Bronchial epithelial cell (primary cell): ENCODE measurements at regions not wholly inside any gene's neighbourhood (a gene's known extent, or its start where the extent isn't known, plus 50 kb on each side); places are given as distances from the start of the nearest gene placed in this dataset.
A peak's percentile ranks its signal among the peaks of the same experiment; 100 is the strongest.

Experiments used
- DNase-seq: peaks from one replicate; pipeline ENCODE4 v3.0.0-alpha.2; 2010; ENCODE audit warnings: low read depth
- FAIRE-seq: peaks from 2 replicates; lab custom pipeline; 2011; peaks lifted over from hg19 to GRCh38; lab: Jason Lieb, UNC
- H3K27me3 ChIP-seq: 2 replicates; pipeline ENCODE4 v1.5.1; 2011; ENCODE audit warnings: low read length; ENCODE audit not compliant: control insufficient read depth, insufficient read depth
- H3K36me3 ChIP-seq: 2 replicates; pipeline ENCODE4 v1.5.1; 2011; ENCODE audit warnings: low read length; ENCODE audit not compliant: control insufficient read depth, insufficient read depth
- H3K4me3 ChIP-seq: 2 replicates; pipeline ENCODE4 v1.5.1; 2011; ENCODE audit warnings: mild to moderate bottlenecking, low read depth, low read length, control low read depth
- TF ChIP-seq, protein P1 (sequence below): IDR thresholded peaks from 2 replicates; pipeline ENCODE4 v1.5.1; 2011; ENCODE audit warnings: mild to moderate bottlenecking, moderate library complexity, low read length, control low read depth, inconsistent platforms; ENCODE audit not compliant: insufficient read depth, severe bottlenecking

DNA sequence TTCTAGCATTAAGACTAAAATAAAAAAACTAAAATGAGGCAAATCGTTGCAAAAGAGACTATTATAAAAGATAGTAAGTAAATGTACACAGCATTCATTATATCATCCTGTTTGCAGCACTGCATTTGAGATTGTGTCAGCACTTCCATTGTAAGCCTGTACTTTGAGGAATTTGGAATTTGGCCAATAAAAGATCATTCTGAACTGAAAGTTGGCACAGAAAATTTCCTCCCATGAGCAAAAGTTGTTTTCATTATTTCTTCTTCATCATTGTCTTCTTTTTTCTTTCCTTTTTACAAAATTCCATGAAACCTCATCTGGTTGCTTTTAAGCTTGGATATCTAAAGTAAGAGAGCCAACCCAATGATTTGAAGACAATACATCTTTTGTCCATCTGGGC is 199.3 kb upstream of the ADAMTSL1 start:
- Histone ChIP-seq H3K36me3 (no peaks in the 10 kb centered on the region), H3K4me3 (no peak overlapping the region), H3K27me3 (no peaks in the 10 kb centered on the region)
- DNase-seq: peak; percentile 40
- TF ChIP-seq, protein P1, sequence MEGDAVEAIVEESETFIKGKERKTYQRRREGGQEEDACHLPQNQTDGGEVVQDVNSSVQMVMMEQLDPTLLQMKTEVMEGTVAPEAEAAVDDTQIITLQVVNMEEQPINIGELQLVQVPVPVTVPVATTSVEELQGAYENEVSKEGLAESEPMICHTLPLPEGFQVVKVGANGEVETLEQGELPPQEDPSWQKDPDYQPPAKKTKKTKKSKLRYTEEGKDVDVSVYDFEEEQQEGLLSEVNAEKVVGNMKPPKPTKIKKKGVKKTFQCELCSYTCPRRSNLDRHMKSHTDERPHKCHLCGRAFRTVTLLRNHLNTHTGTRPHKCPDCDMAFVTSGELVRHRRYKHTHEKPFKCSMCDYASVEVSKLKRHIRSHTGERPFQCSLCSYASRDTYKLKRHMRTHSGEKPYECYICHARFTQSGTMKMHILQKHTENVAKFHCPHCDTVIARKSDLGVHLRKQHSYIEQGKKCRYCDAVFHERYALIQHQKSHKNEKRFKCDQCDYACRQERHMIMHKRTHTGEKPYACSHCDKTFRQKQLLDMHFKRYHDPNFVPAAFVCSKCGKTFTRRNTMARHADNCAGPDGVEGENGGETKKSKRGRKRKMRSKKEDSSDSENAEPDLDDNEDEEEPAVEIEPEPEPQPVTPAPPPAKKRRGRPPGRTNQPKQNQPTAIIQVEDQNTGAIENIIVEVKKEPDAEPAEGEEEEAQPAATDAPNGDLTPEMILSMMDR: no peak
- FAIRE-seq: no peak

DNA sequence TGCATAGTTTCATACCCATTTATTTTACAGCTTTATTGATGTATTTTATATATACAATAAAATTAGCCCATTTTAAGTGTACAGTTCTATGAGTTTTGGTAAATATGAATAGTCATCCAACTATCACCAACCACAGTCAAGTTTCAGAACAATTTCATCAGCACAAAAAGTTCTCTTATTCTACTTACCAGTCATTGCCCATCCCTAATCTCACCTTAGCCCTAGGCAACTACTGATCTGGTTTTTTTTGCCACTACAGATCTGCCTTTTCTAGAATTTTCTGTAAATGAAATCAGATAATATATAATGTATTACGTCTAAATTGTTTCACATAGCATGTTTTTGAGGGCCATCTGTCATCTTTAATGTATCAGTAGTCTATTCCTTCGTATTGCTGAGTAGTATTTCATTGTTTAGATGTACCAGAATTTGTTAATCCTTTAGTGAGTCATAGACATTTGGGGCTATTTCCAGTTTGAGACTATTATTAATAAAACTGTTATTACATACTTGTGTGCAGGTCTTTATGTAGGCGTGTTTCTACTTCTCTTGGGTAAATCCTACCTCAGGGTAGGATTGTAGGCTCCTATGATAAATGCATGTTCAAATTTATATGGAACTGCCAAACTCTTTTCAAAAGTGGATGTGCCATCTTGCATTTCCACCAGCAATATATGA is 198.5 kb upstream of the ADAMTSL1 start:
- Histone ChIP-seq H3K36me3 (no peaks in the 10 kb centered on the region), H3K4me3 (no peak overlapping the region), H3K27me3 (no peaks in the 10 kb centered on the region)
- DNase-seq: peak; percentile 47
- no peak for FAIRE-seq
- TF ChIP-seq, protein P1: no peak

DNA sequence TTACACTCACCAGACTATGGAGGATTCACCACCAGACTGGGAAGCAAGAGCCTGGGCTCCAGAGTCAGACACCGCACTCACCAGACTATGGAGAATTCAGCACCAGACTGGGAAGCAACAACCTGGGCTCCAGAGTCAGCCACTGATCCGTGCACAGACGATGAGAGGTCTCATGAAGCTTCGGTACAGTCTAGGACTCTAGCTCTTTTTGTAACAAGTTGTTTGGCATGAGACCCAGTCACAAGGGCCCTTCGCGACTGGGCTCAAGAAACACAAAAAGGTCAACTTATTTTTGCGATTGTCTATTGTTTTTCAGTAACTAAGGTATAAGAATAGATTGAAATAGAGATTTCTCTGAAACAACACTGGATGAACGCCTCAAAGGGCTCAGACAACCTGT is 192.7 kb upstream of the ADAMTSL1 start:
- no peaks in the 10 kb centered on the region for H3K36me3 ChIP-seq
- no peak overlapping the region for H3K4me3 ChIP-seq
- no peak for FAIRE-seq
- H3K27me3 ChIP-seq: no peaks in the 10 kb centered on the region
- TF ChIP-seq, protein P1: no peak
- DNase-seq: no peak

DNA sequence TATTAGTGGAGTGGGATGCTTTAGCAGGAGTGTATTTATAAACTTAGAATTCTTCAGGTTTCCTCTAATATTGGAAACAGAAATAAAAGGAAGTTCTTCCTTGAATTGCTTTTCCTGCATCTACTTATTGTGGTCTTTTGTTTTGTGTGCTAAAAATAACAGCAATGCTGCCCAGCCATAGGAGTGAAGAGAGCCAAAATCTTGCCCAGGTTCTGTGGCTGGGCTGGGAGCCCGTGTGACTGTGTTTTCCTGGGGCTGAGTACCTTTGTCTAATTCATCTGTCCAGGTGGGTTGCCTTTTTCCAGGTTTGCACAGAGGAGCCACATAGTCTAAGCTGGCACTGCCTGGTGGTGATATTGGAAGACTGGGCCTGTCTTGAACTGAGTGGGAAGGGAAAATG is 179.7 kb upstream of the ADAMTSL1 start:
- TF ChIP-seq, protein P1: no peak
- FAIRE-seq: no peak

DNA sequence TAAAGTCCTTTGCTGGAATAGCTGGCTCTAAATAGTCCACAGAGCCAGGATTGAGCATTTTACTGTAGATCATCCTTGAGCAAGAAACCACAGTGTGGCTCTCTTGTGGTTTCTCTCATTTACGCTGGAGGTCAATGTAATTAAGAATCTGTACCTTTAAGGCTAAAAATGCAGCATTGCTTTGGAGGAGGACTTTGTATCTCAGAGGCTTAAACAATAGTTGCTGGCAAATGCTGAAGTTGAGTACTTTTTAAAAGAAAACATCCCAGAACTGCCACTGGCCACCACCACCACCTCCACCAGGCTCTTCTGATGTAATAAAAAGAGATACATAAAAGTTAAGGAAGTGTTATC is 177.3 kb upstream of the ADAMTSL1 start:
- no peak for FAIRE-seq
- H3K4me3 ChIP-seq: no peak overlapping the region
- no peaks in the 10 kb centered on the region for H3K27me3 ChIP-seq

More for the DNA sequence above, 179.7 kb upstream of the ADAMTSL1 start:
- H3K4me3 ChIP-seq: no peak overlapping the region
- DNase-seq: no peak
- H3K27me3 ChIP-seq: no peaks in the 10 kb centered on the region
- H3K36me3 ChIP-seq: no peaks in the 10 kb centered on the region

More for the DNA sequence above, 177.3 kb upstream of the ADAMTSL1 start:
- H3K36me3 ChIP-seq: no peaks in the 10 kb centered on the region
- TF ChIP-seq, protein P1: no peak
- no peak for DNase-seq
